K562 (cell line): ENCODE measurements at regions not wholly inside any gene's neighbourhood (a gene's known extent, or its start where the extent isn't known, plus 50 kb on each side); places are given as distances from the start of the nearest gene placed in this dataset.

ENCODE experiments used
- ATAC-seq: fragments of 200-7000 bp; cut with Tn5 transposase; 3 replicates; pipeline ENCODE4 v1.9.1; 2020; ENCODE audit warnings: moderate library complexity
- BruUV-seq: library from RNA; stranded (reverse); fragments of 400-500 nt; replicated peaks from 2 replicates; lab custom pipeline; 2021; lab: Mats Ljungman, UMichigan
- CTCF ChIA-PET: fragments of 300-600 bp; formaldehyde crosslinking; extraction: SDS; loops from one replicate; lab custom pipeline; 2021; ENCODE audit warnings: low intra/inter-chr PET ratio; lab: Yijun Ruan, JAX
- POLR2A ChIA-PET: fragments of 300-600, 350-650 bp; sonication (Branson Sonifier 250); formaldehyde crosslinking; extraction: SDS; loops from one replicate; lab custom pipeline; 2021; ENCODE audit warnings: antibody characterized with exemption, inconsistent platforms; lab: Yijun Ruan, JAX
- DNase-seq, 4 experiments: peaks; one replicate each; pipeline versions ENCODE4 v3.0.0 to v3.0.0-alpha.2; 2011 to 2018; ENCODE audit warnings: low spot score in 3 of 4, mixed read lengths in 3 of 4; ENCODE audit errors: extremely low read depth in 1 of 4
- FAIRE-seq: peaks from 2 replicates; lab custom pipeline; 2011; peaks lifted over from hg19 to GRCh38; lab: Jason Lieb, UNC
- H2AFZ ChIP-seq: 2 replicates; pipeline ENCODE4 v1.6.0; 2011; ENCODE audit warnings: low read depth, low read length, control low read depth, inconsistent platforms
- H3K27ac ChIP-seq: fragments of 200-600 bp; 3 replicates; pipeline ENCODE4 v1.8.0; 2011; ENCODE audit warnings: low read depth, mild to moderate bottlenecking, control low read depth, inconsistent platforms, low read length, moderate library complexity, mixed read lengths; ENCODE audit errors: extremely low read depth
- H3K27me3 ChIP-seq, 2 experiments: fragments of 300-600 bp in 1 of 2; 2 replicates in 1 of 2; 3 replicates in 1 of 2; pipeline versions ENCODE4 v1.6.0 to v1.8.0; 2011; ENCODE audit warnings: inconsistent platforms in 2 of 2, low read length in 2 of 2, mild to moderate bottlenecking in 1 of 2, mixed read lengths in 1 of 2, moderate library complexity in 1 of 2; ENCODE audit not compliant: control insufficient read depth in 2 of 2, insufficient read depth in 2 of 2
- H3K36me3 ChIP-seq: fragments of 300-600 bp; 3 replicates; pipeline ENCODE4 v1.8.0; 2011; ENCODE audit warnings: mild to moderate bottlenecking, low read length, inconsistent platforms; ENCODE audit not compliant: control insufficient read depth, insufficient read depth
- H3K4me1 ChIP-seq, 2 experiments: fragments of 200-600 bp in 1 of 2; replicated peaks in 1 of 2; 2 replicates in 1 of 2; 3 replicates in 1 of 2; pipeline versions ENCODE4 v1.5.1 to v1.8.0; 2011; ENCODE audit warnings: inconsistent platforms in 2 of 2, low read length in 2 of 2, mild to moderate bottlenecking in 1 of 2, mixed read lengths in 1 of 2, moderate library complexity in 1 of 2; ENCODE audit not compliant: control insufficient read depth in 2 of 2, insufficient read depth in 2 of 2
- H3K4me2 ChIP-seq: 2 replicates; pipeline ENCODE4 v1.6.1; 2011; ENCODE audit warnings: low read length, control low read depth, inconsistent platforms, mixed read lengths; ENCODE audit not compliant: insufficient read depth
- H3K4me3 ChIP-seq: fragments of 200-600 bp; sonication (generic), shearing (Covaris generic); 2 replicates; pipeline ENCODE4 v1.5.1; 2016; ENCODE audit warnings: control low read depth, inconsistent platforms
- H3K79me2 ChIP-seq: fragments of 200-600 bp; 3 replicates; pipeline ENCODE4 v1.8.0; 2011; ENCODE audit warnings: low read length, inconsistent platforms; ENCODE audit not compliant: control insufficient read depth, insufficient read depth
- H3K9ac ChIP-seq, 2 experiments: 2 replicates each; pipeline versions ENCODE4 v1.6.0 to v1.6.1; 2011; ENCODE audit warnings: low read depth in 2 of 2, low read length in 2 of 2, control low read depth in 1 of 2, inconsistent platforms in 1 of 2, mild to moderate bottlenecking in 1 of 2, mixed read lengths in 1 of 2; ENCODE audit not compliant: insufficient read depth in 1 of 2
- H3K9me1 ChIP-seq: one replicate; pipeline ENCODE4 v1.6.0; 2011; ENCODE audit warnings: inconsistent platforms, mild to moderate bottlenecking, low read length, moderate library complexity; ENCODE audit not compliant: control insufficient read depth, insufficient read depth
- H3K9me3 ChIP-seq: replicated peaks from 2 replicates; pipeline ENCODE4 v1.5.1; 2011; ENCODE audit warnings: low read depth, low read length, inconsistent platforms; ENCODE audit not compliant: control insufficient read depth, insufficient read depth
- H4K20me1 ChIP-seq: replicated peaks from 2 replicates; pipeline ENCODE4 v1.6.1; 2011; ENCODE audit warnings: low read length, inconsistent platforms, mixed read lengths; ENCODE audit not compliant: control insufficient read depth, insufficient read depth
- FOSL1 ChIP-seq: fragments of 200-800 bp; sonication (Bioruptor generic); conservative IDR thresholded peaks from 2 replicates; pipeline ENCODE4 v1.6.1; 2016; ENCODE audit warnings: missing genetic modification characterization, missing compliant biosample characterization
- FOXO4 ChIP-seq: fragments of 450-650 bp; formaldehyde crosslinking; IDR thresholded peaks from 2 replicates; pipeline ENCODE4 v1.4.0; 2020; ENCODE audit warnings: mild to moderate bottlenecking, moderate library complexity
- MCM5 ChIP-seq: fragments of 450-650 bp; IDR thresholded peaks from 2 replicates; pipeline ENCODE4 v1.6.1; 2016; ENCODE audit warnings: low read depth
- NFYB ChIP-seq: IDR thresholded peaks from 2 replicates; pipeline ENCODE4 v1.6.1; 2011; ENCODE audit warnings: mild to moderate bottlenecking, moderate library complexity; ENCODE audit not compliant: insufficient read length; ENCODE audit errors: extremely low read depth
- SREBF2 ChIP-seq: sonication (generic); formaldehyde crosslinking; IDR thresholded peaks from 2 replicates; pipeline ENCODE4 v1.4.0; 2020; ENCODE audit warnings: mild to moderate bottlenecking, missing genetic modification reagents
- TAF9B ChIP-seq: fragments of 450-650 bp; IDR thresholded peaks from 2 replicates; pipeline ENCODE4 v1.6.1; 2018; ENCODE audit warnings: mild to moderate bottlenecking; ENCODE audit not compliant: partially characterized antibody
- TARDBP ChIP-seq: fragments of 450-650 bp; IDR thresholded peaks from 2 replicates; pipeline ENCODE4 v1.6.1; 2016
- ZBTB12 ChIP-seq: fragments of 250-450 bp; sonication (Bioruptor Pico); IDR thresholded peaks from 2 replicates; pipeline ENCODE4 v1.4.0; 2020
- ZC3H4 ChIP-seq: sonication (generic); formaldehyde crosslinking; IDR thresholded peaks from 2 replicates; pipeline ENCODE4 v1.9.0; 2021; ENCODE audit warnings: missing genetic modification reagents, borderline replicate concordance
- ZNF224 ChIP-seq: sonication (generic); formaldehyde crosslinking; IDR thresholded peaks from 2 replicates; pipeline ENCODE4 v1.8.0; 2022; ENCODE audit warnings: mild to moderate bottlenecking, missing genetic modification reagents
- ZZZ3 ChIP-seq: fragments of 450-650 bp; IDR thresholded peaks from 2 replicates; pipeline ENCODE4 v1.6.1; 2016; ENCODE audit warnings: antibody characterized with exemption, mild to moderate bottlenecking, moderate library complexity
- WGBS: fragments of 100-300 bp; shearing (Covaris generic); methylation state at CpG from one replicate; pipeline ENCODE4 v1.1.6; 2016; ENCODE audit warnings: low coverage, mixed read lengths; ENCODE audit not compliant: insufficient coverage; ENCODE audit errors: missing lambda C conversion rate; 5-methylcytosine and 5-hydroxymethylcytosine counted together
- in situ Hi-C: fragments of 300-500 bp; cut with MboI; formaldehyde crosslinking; loops from 4 replicates; pipeline ENCODE4 v1.15.0; 2018; ENCODE audit warnings: inconsistent platforms, mixed read lengths
- intact Hi-C: fragments of 100-400 bp; cut with micrococcal nuclease; formaldehyde crosslinking; loops from 2 replicates; pipeline ENCODE4 v1.14.2; 2022

GRCh38 chr4:188550296-188550695, 411.1 kb downstream of the TRIML1 start:
- ChIA-PET CTCF (no interaction called here), POLR2A (no interaction called here)
- 3% methylated on average over 10 of the region's 10 CpGs for WGBS
- Histone ChIP-seq H3K27ac (no peak overlapping the region), H3K79me2 (no peaks in the 10 kb centered on the region), H3K36me3 (no peaks in the 10 kb centered on the region), H3K9ac (no peak overlapping the region), H3K9me3 (no peaks in the 10 kb centered on the region), H3K9me1 (no peaks in the 10 kb centered on the region), H4K20me1 (no peaks in the 10 kb centered on the region), H2AFZ (no peak overlapping the region), H3K27me3 (no peaks in the 10 kb centered on the region), H3K4me1 (no peaks in the 10 kb centered on the region), H3K4me2 (no peak overlapping the region), H3K4me3 (no peak overlapping the region)
- no TSS peak for BruUV-seq
- in situ Hi-C loops, result no loop called here
- ATAC-seq (no peak), DNase-seq (no peak), FAIRE-seq (no peak)
- TF ChIP-seq FOXO4 (no peak), ZC3H4 (CRISPR knock-in tag) (no peak), NFYB (no peak), FOSL1 (tag) (no peak), ZZZ3 (no peak), TARDBP (no peak), ZNF224 (CRISPR knock-in tag) (no peak), MCM5 (no peak), TAF9B (no peak), ZBTB12 (CRISPR knock-in tag) (no peak), SREBF2 (CRISPR knock-in tag) (no peak)
- intact Hi-C loops, result no loop called here
